OCI-LY7 (cell line): ENCODE measurements at regions not wholly inside any gene's neighbourhood (a gene's known extent, or its start where the extent isn't known, plus 50 kb on each side); places are given as distances from the start of the nearest gene placed in this dataset.

Source experiments
- EZH2phosphoT487 ChIP-seq: fragments of 200-600 bp; sonication (generic); IDR thresholded peaks from 2 replicates; pipeline ENCODE4 v1.6.1; 2018; ENCODE audit warnings: low read depth, borderline replicate concordance, mild to moderate bottlenecking, mixed run types, antibody characterized with exemption, low read length, moderate library complexity, mixed read lengths
- TF ChIP-seq, protein P1 (sequence below): fragments of 200-600 bp; sonication (generic); conservative IDR thresholded peaks from 2 replicates; pipeline ENCODE4 v1.5.1; 2014; ENCODE audit warnings: mild to moderate bottlenecking, antibody characterized with exemption, low read length, moderate library complexity, mixed read lengths

DNA sequence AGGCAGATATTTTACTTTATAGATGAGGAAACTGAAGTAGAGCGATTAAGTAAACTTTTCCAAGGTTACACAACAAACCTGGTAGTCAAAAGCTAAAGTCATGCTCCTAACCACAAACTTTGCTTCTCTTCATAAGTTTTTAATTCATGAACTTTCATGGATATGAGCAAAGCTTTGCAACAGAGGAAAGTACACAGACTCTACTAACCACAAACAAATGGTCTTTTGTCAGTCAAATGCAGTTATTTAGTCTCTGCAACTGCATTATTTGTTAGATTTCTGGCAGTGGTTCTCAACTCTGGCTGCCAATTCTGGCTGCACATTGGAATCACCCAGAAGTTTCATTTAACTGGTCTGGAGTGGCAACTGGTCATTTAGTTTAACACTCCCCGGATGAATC lies 140.6 kb upstream of the TMEM168 start:
- TF ChIP-seq, protein P1, sequence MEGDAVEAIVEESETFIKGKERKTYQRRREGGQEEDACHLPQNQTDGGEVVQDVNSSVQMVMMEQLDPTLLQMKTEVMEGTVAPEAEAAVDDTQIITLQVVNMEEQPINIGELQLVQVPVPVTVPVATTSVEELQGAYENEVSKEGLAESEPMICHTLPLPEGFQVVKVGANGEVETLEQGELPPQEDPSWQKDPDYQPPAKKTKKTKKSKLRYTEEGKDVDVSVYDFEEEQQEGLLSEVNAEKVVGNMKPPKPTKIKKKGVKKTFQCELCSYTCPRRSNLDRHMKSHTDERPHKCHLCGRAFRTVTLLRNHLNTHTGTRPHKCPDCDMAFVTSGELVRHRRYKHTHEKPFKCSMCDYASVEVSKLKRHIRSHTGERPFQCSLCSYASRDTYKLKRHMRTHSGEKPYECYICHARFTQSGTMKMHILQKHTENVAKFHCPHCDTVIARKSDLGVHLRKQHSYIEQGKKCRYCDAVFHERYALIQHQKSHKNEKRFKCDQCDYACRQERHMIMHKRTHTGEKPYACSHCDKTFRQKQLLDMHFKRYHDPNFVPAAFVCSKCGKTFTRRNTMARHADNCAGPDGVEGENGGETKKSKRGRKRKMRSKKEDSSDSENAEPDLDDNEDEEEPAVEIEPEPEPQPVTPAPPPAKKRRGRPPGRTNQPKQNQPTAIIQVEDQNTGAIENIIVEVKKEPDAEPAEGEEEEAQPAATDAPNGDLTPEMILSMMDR, result no peak
- no peak for TF ChIP-seq EZH2phosphoT487
